GM21529 (cell line): ENCODE measurements at regions not wholly inside any gene's neighbourhood (a gene's known extent, or its start where the extent isn't known, plus 50 kb on each side); places are given as distances from the start of the nearest gene placed in this dataset.
"Not testable (repeated sequence)": the region's sequence is repeated elsewhere in the genome, so short reads cannot be mapped to it uniquely, and the experiment has no call there.

ENCODE experiments used
- ATAC-seq: cut with Tn5 transposase; IDR thresholded peaks from one replicate; pipeline ENCODE4 v1.9.1; 2021; ENCODE audit not compliant: unreplicated experiment

DNA sequence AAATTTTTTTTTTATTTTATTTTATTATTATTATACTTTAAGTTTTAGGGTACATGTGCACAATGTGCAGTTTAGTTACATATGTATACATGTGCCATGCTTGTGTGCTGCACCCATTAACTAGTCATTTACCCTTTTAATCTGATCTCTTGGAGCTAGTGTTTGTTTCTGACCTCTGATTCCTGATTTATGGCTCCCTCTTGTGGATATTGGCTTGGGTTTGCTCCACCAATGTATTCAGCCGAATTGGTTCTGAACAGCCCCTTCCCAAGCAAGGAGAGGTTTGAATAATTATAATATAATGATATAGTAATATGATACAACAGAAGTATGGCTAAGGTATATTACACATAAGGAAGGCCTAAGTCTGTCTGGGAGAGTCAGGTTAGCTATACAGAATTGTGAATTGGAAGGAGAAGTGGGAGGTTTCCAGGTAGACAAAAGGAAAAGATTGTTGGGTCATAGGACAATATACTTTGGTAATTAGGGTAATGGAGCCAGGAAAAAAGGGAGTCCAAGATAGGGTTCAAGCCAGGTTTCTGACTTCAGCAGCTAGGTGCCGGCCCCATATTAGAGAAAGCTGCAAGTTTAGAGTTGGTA, 53.1 kb upstream of the HMCN1 start:
- peak; percentile 68 for ATAC-seq

DNA sequence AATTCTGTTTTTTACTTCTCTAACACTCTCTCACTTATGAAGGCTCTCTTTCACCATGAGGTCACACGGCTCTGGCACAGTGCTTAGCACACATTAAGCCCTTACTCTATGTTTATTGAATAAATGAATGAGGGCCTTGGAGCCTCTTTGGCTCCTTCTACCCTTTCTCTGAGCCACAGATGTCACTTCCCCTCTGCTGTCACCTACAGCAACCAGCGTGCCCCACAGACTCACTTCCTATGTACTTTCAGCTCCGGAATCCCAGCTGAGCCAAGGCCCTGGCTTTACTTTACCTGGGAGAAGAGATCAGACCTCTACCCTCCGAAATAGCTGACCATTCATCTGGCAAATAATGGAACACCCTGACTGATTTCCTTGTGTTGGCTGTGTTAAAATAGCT, 53.7 kb upstream of the HMCN1 start:
- no peak for ATAC-seq

DNA sequence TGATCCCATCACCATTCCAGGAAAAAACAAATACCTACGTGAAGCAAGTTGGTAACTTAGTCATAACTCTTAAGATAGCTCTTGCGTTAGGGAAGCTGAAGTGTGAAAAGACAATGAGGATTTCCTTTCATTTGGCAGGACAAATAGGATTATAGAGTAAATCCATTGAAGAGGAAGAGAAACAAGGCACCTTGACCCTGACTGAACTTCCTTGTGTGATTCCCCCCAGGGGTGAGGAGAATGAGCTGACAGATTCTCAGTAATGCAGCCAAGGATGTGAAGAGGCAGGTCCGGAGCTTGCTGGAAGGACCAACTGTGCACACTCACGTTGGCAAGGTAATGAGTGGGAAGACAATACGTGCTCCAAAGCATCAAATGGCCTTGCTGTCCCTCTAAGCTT, 55.0 kb upstream of the HMCN1 start:
- no peak for ATAC-seq

DNA sequence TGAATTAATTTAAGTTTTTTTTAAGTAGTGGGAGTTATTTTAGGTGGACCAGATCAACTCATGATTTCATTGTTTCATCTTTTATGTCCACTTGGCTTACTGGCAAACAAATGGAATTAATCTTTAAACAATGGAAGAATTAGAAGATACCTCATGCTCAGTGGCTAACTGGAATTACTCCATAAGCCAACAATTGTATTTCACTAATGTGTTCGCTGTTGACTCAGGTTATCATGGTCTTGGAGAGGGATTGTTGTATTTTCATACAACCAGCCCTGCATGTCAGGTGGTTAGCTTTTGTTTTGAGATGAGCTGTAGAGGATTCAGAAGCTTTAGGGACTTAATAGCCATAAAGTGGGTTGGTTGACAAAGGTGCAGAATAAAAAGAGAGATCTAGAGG, 57.2 kb upstream of the HMCN1 start:
- ATAC-seq, result no peak

DNA sequence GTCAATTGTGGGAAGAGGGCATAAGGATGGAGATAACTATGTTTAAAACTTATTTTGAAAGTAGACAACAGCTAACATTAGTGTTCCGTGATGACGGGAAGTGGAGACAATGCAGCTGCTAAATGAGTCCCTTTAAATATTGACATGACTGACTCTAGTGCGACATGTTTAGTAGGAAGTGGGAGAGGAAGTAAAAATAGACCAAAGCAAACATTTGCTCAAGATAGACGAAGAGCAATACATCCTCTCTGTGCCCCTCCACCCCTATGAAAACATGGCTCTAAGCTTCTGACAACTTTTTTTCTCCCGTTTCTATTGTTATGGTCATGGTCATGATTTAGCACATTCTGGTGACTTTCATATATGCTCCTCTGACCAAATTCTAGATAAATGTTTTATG, 60.0 kb upstream of the HMCN1 start:
- peak; percentile 82 for ATAC-seq

DNA sequence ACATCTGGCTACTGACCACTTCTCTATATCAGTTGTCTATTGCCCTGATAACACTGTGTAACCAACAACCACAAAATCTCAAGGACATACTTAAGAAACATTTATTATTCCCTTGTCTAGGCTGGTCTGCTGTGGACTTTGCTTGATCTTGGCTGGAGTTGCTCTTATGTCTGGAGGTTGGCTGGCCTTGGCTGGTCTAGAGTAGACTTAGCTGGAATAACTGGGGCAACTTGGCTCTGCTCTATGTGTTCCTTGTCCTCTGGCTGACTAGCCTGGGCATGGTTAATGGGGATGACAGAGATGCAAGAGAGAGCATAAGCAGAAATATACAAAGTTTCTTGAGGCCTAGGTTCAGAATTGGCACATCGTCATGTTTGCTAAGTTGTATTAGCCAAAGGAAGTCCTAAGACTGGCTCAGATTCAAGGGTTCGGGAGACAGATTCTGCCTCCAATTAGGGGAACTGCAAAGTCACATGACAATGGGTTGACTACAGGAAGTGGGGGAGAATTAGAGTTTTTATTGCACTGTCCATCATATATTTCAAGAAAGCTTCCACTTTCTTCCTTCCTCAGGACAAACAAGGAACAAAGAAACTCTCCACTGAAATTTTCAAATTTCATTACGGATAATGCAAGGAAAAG, 61.4 kb upstream of the HMCN1 start:
- no peak for ATAC-seq

DNA sequence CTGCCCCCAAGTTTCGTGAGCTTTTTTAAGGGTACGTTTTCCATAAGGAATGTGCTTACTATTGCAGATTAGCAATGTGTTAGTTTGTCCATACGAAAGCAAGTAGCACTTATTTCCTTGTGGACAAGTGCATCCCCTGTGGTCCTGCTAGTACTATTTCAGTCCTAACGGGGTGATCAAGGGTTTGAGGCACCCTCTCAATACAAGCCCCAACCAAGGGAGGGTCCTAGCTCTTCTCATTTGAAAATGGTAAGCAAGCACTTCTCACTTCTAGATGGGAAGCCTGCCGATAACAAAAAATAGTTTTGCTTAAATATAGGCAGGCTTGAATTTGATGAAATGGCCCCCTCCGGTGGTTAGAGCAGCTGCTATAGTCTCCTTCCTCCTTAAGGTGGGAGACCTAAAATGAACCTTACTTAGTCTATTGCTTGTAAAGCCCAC, 64.0 kb upstream of the HMCN1 start:
- ATAC-seq, result peak; percentile 42

DNA sequence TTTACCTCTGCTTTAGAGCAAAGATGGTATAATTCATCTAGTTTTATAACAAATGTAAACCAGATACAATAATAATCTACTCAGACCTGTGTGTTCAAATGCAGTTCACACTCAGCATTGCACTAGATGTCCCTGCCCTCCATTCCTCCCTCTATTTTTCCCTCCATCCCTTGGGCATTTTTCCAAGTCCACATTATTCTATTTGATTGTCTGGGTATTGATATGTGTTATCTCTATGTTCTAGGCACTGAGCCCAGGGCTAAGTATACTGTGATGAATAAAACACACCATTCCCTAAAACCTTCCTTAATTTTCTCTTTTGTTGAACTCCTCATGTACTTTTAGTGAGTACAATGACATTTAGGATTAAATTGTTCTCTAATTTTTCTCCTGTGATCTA, 66.2 kb upstream of the HMCN1 start:
- ATAC-seq, result no peak

DNA sequence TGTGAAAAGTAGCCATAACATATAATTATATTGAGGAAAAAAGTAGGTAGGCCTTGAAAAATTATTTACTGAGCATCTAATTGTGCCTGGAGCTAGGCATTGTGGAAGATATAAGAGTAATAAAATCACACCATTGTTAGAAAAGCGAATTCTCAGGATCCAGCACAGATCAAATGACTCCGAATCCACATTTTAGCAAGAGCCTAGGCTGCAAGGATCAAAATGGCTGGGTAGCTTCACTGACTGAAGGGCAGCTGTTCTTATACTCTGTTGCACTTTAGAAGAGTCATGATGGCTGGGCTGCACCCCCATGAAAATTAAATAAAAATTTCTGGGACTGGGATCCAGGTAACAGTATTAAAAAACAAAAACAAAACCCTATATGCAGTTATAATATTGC, 67.6 kb upstream of the HMCN1 start:
- no peak for ATAC-seq

DNA sequence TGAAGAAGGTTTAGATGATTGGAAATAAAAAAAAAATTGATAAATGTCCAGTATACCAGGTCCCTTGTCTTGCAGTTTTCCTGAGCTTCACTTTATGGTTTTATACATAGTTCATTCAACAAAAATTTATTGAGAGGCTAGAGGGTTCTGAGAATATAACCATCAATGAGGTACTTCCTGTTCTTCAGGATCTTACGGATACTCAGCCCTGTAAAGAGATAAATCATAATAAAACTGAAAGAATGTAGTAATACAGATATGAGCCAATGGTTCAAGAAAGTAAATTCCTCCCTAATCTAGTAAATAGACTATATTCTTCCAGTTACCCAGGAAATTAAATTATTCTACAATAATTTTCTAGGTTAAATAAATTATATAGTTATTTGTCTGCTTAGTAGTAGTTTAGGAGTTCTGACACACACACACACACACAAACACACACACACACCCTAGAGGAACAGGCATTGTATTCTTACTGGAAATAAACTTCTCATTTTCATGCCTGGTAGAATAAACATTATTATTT, 70.4 kb upstream of the HMCN1 start:
- no peak for ATAC-seq

DNA sequence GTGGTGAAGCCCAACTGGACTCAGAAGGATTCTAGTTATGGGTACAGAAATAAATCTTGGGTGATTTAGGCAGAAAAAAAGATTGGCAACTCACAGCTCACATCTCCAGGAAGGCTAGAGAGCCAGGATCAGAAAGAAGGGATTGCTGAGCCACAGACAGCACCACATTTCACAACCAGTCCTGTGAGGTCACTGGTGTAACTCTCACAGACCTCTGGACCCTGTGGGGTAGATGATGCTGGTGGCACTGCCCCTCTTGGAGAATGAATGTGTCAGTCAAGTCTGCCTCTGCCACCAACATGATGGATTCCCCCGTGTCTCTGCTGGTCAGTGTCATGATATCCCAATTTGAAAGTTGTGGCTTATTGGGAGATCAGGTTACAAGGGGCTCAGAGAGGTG, 70.9 kb upstream of the HMCN1 start:
- ATAC-seq, result no peak

DNA sequence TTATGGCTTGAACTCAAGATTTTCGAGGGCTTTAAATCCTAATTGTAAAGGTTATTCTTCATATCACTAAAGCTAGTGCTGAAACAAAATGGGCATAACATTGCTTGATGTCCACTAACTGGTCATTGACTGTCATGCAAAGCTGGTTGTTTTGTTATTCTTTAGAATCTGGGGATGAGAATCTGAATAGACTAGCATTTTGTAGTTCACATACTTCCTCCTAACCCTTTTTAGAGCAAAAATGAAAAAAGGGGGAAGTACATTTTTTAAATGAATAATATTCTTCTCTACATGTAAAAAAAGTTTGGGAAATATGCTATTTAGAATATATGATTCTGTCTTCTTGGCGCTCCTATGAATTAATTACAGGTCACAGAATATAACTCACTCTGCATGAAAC, 72.2 kb upstream of the HMCN1 start:
- no peak for ATAC-seq

DNA sequence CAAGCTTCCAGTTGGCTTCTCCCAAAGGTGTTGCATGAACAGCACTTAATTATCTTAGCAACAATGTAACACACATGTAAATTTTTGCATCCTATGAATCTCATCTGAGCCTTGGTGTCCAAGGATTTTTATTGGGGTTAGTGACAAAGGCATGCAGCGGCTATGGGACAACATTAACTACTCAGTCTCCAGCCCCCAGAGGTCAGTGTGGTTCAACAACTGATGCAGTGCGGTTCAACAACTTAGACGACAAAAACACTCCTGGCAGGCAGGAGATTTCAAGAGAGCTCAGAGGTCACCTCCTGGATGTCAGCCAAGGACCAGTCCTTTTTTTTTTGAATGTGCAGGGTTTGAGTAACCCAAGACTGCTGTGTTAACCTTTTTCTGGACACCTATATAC, 77.5 kb upstream of the HMCN1 start:
- ATAC-seq, result no peak

DNA sequence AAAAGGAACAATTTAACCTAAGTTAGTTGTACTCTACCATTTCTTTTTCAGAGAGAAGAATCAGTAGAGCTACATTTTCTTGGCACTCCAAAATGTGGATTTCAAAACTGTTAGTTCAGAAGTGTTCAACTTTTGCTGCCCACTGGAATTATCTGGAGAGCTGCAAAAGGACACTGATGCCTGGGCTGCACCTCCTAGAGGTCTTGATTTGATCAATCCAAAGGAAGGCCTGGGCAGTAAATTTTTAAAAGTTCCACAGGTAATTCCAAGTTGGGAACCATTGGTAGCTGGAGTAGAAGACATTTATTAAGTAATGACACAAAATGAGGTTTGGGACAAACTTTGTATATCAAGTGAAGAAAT, 79.3 kb upstream of the HMCN1 start:
- no peak for ATAC-seq

DNA sequence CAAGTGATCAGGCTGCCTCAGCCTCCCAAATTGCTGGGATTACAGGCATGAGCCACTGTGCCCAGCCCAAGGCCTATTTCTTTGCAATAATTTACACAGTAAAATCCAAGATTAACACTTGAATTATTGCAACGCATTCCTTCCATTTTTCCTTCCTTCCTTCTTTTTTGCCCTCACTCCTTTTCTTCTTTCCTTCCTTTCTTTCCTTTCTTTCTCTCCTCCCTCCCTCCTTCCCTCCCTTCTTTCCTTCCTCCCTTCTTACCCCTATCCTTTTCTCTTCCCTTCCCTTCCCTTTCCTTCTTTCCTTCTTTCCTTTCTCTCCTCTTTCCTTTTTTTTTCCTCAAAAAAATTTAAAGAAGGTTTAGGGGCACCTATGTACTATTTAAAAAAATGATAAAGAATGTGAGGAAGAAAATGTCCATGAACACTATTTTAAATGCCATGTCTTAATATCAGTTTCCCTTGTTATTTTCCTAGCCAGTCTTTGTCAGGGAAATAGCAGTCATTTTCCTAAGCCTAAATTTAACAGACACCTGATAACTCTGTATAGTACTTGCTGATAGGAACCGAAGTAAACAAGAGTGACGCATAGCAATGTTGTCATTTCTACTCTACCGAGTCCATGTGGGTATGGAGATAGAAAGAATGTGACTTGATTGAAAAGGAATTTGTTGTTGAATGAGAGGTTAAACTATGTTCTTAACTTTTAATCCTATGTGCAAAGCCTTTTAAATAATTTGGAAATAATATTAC, 79.8 kb upstream of the HMCN1 start:
- no peak for ATAC-seq

DNA sequence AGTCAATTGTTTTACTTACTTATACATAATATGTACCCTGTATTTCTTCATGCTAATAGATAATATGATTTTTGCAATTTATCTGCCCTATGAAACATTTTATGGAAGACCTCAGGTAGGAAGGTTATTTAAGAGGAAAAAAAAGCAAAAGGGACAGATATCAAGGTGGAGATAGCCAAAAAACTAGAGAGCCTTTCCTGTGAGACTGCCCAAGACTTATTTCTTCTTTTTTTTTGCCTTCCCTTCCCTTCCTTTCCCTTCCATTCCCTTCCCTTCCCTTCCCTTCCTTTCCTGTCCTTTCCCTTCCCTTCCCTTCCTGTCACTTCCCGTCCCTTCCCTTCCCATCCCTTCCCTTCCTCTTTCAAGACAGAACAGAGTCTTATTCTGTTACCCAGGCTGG, 80.6 kb upstream of the HMCN1 start:
- ATAC-seq, result no peak

DNA sequence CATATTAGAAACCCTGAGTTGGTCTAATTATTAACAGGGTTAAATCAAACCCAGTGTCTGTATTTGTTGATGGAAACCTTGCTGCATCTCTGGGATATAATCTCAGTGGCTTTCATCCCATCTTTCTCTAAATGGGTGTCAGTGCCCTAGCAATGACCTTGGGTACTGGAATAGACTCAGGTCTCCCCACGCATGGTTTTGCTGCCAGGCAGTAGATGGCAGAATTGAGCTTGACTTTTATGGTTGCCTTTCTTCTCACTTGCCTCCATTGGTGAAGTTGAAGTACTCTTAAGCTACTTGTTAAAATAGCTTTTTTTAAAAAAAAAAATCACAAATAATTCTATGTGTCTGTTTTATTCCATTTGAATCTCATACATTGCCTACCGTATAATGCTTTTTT, 81.8 kb upstream of the HMCN1 start:
- no peak for ATAC-seq

DNA sequence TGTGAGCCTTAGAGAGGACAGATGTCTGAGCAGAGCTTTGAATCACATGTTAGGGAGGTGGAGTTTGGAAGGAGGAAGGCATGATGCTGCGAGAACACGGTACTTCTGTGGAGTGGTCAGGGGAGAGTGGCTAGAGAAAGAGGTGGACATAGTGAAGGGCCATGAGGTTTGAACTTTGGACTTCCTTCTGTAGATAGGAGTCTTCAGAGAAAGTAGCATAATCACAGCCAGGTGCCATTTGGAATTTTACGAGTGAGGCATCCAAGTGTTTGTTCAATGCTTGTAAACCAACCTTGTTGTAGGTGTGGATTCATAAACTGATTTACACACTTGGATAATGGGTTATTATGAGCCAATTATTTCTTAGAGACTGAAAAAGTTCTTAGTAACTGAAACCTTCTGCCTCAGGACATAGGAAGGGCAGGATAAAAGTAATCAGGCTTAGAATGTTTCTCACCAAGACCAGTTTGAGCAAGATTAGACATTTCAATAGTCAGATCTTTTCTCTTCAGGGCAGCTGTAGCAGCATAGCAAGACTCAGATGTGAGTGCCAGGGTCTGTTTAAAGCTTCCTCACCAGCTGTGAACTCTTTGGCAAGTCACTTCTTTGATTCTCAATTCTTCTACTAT, 83.5 kb upstream of the HMCN1 start:
- no peak for ATAC-seq

DNA sequence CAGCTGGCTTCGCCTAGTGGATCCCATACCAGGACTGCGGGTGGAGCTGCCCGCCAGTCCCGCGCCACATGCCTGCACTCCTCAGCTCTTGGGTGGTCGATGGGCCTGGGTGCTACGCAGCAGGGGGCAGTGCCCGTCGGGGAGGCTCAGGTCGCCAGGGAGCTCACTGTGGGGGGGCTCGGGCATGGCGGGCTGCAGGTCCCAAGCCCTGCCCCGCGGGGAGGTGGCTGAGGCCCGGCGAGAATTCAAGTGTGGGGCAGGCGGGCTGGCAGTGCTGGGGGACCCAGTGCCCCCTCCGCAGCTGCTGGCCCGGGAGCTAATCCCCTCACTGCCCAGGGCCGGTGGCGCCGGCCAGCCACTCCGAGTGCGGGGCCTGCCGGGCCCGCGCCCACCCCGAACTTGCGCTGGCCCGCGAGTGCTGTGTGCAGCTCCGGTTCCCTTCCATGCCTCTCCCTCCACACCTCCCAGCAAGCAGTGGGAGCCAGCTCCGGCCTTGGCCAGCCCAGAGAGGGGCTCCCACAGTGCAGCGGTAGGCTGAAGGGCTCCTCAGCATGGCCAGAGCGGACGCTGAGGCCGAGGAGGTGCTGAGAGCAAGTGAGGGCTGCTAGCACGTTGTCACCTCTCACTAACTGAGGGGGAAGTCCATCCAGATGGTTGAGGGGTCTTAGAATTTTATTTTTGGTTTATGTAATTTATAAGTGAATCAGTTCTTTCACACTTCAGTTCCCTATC, 85.2 kb upstream of the HMCN1 start:
- no peak for ATAC-seq

DNA sequence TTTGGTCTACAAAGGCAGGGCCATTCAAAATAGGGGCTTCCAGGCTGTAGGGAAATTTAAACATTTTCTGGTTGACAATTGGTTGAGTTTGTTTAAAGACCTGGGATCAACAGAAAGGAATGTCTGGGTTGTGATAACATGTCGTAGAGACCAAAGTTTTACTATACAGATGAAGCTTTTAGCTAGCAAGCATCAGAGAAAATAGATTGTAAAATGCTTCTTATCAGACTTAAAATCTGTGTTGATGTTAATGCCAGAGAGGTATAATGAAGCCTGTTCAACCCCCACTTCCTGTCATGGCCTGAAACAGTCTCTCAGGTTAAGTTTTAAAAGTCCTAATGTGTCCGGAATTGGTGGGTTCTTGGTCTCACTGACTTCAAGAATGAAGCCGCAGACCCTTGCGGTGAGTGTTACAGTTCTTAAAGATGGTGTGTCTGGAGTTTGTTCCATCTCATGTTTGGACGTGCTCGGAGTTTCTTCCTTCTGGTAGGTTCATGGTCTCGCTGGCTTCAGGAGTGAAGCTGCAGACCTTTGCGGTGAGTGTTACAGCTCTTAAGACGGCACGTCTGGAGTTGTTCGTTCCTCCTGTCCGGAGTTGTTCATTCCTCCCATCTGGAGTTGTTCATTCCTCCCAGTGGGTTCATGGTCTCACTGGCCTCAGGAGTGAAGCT, 86.5 kb upstream of the HMCN1 start:
- ATAC-seq, result not testable (repeated sequence)
